ENCODE measurements at regions not wholly inside any gene's neighbourhood (a gene's known extent, or its start where the extent isn't known, plus 50 kb on each side); places are given as distances from the start of the nearest gene placed in this dataset.

GRCh38 chr10:104526188-104526587 lies 114.9 kb upstream of the SORCS3 start:
- no peak for TF ChIP-seq CTCF (IDR thresholded peaks at IDR 0.05)
- no peak for DNase-seq (ENCODE audit: low spot score)
- peaks cover 4% of the 10 kb centered on the region for H3K9me3 Mint-ChIP-seq (ENCODE audit: low read depth)
- no peak overlapping the region for H3K27ac Mint-ChIP-seq (ENCODE audit: unreplicated experiment)
- peaks cover 2% of the 10 kb centered on the region for H3K27me3 Mint-ChIP-seq (ENCODE audit: low read depth)
- H3K36me3 Mint-ChIP-seq (ENCODE audit: low read depth), result no peaks in the 10 kb centered on the region
- no peaks in the 10 kb centered on the region for H3K4me1 Mint-ChIP-seq (ENCODE audit: low read depth)
- H3K4me3 Mint-ChIP-seq (ENCODE audit: unreplicated experiment), result no peak overlapping the region

- Mint-ChIP-seq H3K9me3 (ENCODE audit: low read depth) (peaks cover 4% of the 10 kb centered on the region), H3K4me1 (ENCODE audit: low read depth) (no peaks in the 10 kb centered on the region), H3K27me3 (ENCODE audit: low read depth) (peaks cover 2% of the 10 kb centered on the region), H3K27ac (ENCODE audit: unreplicated experiment) (no peak overlapping the region), H3K4me3 (ENCODE audit: unreplicated experiment) (no peak overlapping the region), H3K36me3 (ENCODE audit: low read depth) (no peaks in the 10 kb centered on the region)
- TF ChIP-seq CTCF (IDR thresholded peaks at IDR 0.05), result no peak
- no peak for DNase-seq (ENCODE audit: low spot score)
These were observed 114.1 kb upstream of the SORCS3 start for GRCh38 chr10:104527013-104527412.

GRCh38 chr10:104540181-104540580 lies 100.9 kb upstream of the SORCS3 start:
- no peak overlapping the region for H3K27ac Mint-ChIP-seq (ENCODE audit: unreplicated experiment)
- H3K9me3 Mint-ChIP-seq (ENCODE audit: low read depth), result peaks cover 3% of the 10 kb centered on the region
- no peak overlapping the region for H3K4me3 Mint-ChIP-seq (ENCODE audit: unreplicated experiment)
- DNase-seq (ENCODE audit: low spot score), result no peak
- H3K36me3 Mint-ChIP-seq (ENCODE audit: low read depth), result no peaks in the 10 kb centered on the region
- no peaks in the 10 kb centered on the region for H3K4me1 Mint-ChIP-seq (ENCODE audit: low read depth)
- peaks cover 2% of the 10 kb centered on the region for H3K27me3 Mint-ChIP-seq (ENCODE audit: low read depth)
- no peak for TF ChIP-seq CTCF (IDR thresholded peaks at IDR 0.05)

- no peak overlapping the region for H3K4me3 Mint-ChIP-seq (ENCODE audit: unreplicated experiment)
- no peaks in the 10 kb centered on the region for H3K4me1 Mint-ChIP-seq (ENCODE audit: low read depth)
These were observed 99.3 kb upstream of the SORCS3 start for GRCh38 chr10:104541820-104542219.

DNA sequence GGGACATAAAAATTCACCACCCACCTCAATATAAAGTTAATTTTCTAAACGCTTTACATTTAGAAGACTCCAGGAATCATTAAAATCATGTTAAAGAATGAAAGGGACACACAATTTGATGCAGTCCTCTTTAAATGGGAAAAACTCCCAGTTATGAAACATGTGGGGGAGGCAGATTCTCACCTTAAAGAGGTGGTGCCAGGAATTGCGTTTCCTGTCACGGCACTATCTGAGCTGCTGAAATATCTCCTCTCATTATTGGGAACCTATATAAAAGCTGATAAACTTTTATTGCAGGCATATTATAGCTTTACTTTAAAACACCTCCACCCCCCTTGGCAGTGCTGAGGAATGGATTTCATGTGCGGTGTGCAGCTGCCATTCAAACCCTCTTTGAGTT lies 94.8 kb upstream of the SORCS3 start:
- no peak overlapping the region for H3K4me3 Mint-ChIP-seq (ENCODE audit: unreplicated experiment)
- no peaks in the 10 kb centered on the region for H3K36me3 Mint-ChIP-seq (ENCODE audit: low read depth)
- peaks cover 6% of the 10 kb centered on the region for H3K9me3 Mint-ChIP-seq (ENCODE audit: low read depth)
- no peaks in the 10 kb centered on the region for H3K4me1 Mint-ChIP-seq (ENCODE audit: low read depth)
- H3K27ac Mint-ChIP-seq (ENCODE audit: unreplicated experiment), result no peak overlapping the region
- no peak for DNase-seq (ENCODE audit: low spot score)
- TF ChIP-seq CTCF (IDR thresholded peaks at IDR 0.05), result no peak
- no peaks in the 10 kb centered on the region for H3K27me3 Mint-ChIP-seq (ENCODE audit: low read depth)

More at GRCh38 chr10:104541820-104542219, 99.3 kb upstream of the SORCS3 start:
- no peaks in the 10 kb centered on the region for H3K36me3 Mint-ChIP-seq (ENCODE audit: low read depth)
- no peak for DNase-seq (ENCODE audit: low spot score)
- H3K27me3 Mint-ChIP-seq (ENCODE audit: low read depth), result peaks cover 2% of the 10 kb centered on the region
- peaks cover 3% of the 10 kb centered on the region for H3K9me3 Mint-ChIP-seq (ENCODE audit: low read depth)
- H3K27ac Mint-ChIP-seq (ENCODE audit: unreplicated experiment), result no peak overlapping the region
- TF ChIP-seq CTCF (IDR thresholded peaks at IDR 0.05), result no peak

All from chondrocyte (in vitro differentiated cells).